Thoracic aorta (tissue), 2 donors: ENCODE measurements at regions not wholly inside any gene's neighbourhood (a gene's known extent, or its start where the extent isn't known, plus 50 kb on each side); places are given as distances from the start of the nearest gene placed in this dataset.

Source experiments
- ATAC-seq: fragments of 150-250 bp; one replicate; pipeline ENCODE4 v1.8.0; 2017; ENCODE audit warnings: low read depth; ENCODE audit not compliant: insufficient number of reproducible peaks, low FRiP score
- DNase-seq: peaks from one replicate; pipeline ENCODE4 v3.0.0-alpha.2; 2020; ENCODE audit warnings: low spot score
- H3K27ac ChIP-seq, 2 donors: fragments of 200-600 bp; sonication (generic); 1 replicate in 1 of 2; 2 replicates in 1 of 2; pipeline ENCODE4 v1.5.1; 2016; ENCODE audit warnings: mild to moderate bottlenecking in 2 of 2, moderate library complexity in 2 of 2
- H3K27me3 ChIP-seq: fragments of 200-600 bp; sonication (generic); replicated peaks from 2 replicates; pipeline ENCODE4 v1.6.0; 2016; ENCODE audit warnings: mild to moderate bottlenecking; ENCODE audit not compliant: insufficient read depth
- H3K36me3 ChIP-seq: fragments of 200-600 bp; sonication (generic); one replicate; pipeline ENCODE4 v1.5.1; 2016
- H3K4me1 ChIP-seq, 2 donors: fragments of 200-600 bp; sonication (generic); 1 replicate in 1 of 2; 2 replicates in 1 of 2; pipeline versions ENCODE4 v1.5.1 to v1.6.0; 2016; ENCODE audit warnings: low read depth in 2 of 2, mild to moderate bottlenecking in 1 of 2; ENCODE audit not compliant: control insufficient read depth in 1 of 2
- H3K4me3 ChIP-seq: fragments of 200-600 bp; sonication (generic); 2 replicates; pipeline ENCODE4 v1.5.1; 2016; ENCODE audit warnings: mild to moderate bottlenecking
- H3K9me3 ChIP-seq: fragments of 200-600 bp; sonication (generic); 2 replicates; pipeline ENCODE4 v1.5.1; 2016
- TF ChIP-seq, protein P1 (sequence below): fragments of 200-600 bp; sonication (generic); IDR thresholded peaks from one replicate; pipeline ENCODE4 v1.5.1; 2019; ENCODE audit warnings: antibody characterized with exemption

DNA sequence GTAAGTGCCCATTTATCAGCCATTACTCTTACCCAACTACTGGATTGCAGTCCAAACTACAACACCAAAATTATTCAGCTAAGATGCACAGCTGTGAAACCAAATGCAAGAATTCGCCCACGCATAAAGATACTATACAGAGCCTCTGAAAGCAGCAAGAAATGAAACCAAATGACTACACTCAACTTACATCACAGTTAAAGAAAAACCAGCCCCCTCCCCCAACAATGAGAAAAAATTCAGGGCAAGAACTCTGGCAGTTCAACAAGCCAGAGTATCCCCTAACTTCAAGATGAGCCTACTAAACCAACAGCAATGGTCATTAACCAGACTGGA, 209.1 kb upstream of the VWC2 start:
- no peaks in the 10 kb centered on the region for H3K9me3 ChIP-seq
- TF ChIP-seq, protein P1, sequence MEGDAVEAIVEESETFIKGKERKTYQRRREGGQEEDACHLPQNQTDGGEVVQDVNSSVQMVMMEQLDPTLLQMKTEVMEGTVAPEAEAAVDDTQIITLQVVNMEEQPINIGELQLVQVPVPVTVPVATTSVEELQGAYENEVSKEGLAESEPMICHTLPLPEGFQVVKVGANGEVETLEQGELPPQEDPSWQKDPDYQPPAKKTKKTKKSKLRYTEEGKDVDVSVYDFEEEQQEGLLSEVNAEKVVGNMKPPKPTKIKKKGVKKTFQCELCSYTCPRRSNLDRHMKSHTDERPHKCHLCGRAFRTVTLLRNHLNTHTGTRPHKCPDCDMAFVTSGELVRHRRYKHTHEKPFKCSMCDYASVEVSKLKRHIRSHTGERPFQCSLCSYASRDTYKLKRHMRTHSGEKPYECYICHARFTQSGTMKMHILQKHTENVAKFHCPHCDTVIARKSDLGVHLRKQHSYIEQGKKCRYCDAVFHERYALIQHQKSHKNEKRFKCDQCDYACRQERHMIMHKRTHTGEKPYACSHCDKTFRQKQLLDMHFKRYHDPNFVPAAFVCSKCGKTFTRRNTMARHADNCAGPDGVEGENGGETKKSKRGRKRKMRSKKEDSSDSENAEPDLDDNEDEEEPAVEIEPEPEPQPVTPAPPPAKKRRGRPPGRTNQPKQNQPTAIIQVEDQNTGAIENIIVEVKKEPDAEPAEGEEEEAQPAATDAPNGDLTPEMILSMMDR: no peak
- DNase-seq (no peak), ATAC-seq (no peak)
- H3K27me3 ChIP-seq: no peaks in the 10 kb centered on the region
- H3K27ac ChIP-seq: no peak overlapping the region
- H3K4me1 ChIP-seq: no peaks in the 10 kb centered on the region
- H3K36me3 ChIP-seq: no peaks in the 10 kb centered on the region
- H3K4me3 ChIP-seq: no peak overlapping the region

DNA sequence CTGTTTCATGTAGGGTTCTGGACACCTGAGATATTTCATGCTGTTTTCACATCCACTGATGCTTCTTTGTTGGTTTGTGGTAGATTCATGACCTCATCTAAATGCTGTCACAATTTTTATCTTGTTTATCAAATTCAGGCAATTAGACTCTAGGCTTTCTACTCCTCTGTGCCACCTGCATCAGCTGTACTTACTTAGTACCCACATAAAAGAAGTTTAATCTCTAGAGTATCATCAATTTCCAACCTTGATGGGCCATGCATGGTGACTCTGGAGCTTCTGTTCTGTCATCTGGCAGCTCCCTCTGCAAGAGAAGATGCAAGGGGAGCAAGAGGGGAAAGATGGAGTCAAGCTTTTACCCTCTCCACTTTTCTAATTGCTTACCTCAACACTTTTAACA, 195.9 kb upstream of the VWC2 start:
- DNase-seq (no peak), ATAC-seq (no peak)
- Histone ChIP-seq H3K36me3 (no peaks in the 10 kb centered on the region), H3K4me1 (no peaks in the 10 kb centered on the region), H3K27ac (no peak overlapping the region), H3K9me3 (no peaks in the 10 kb centered on the region), H3K4me3 (no peak overlapping the region), H3K27me3 (no peaks in the 10 kb centered on the region)
- TF ChIP-seq, protein P1: no peak

DNA sequence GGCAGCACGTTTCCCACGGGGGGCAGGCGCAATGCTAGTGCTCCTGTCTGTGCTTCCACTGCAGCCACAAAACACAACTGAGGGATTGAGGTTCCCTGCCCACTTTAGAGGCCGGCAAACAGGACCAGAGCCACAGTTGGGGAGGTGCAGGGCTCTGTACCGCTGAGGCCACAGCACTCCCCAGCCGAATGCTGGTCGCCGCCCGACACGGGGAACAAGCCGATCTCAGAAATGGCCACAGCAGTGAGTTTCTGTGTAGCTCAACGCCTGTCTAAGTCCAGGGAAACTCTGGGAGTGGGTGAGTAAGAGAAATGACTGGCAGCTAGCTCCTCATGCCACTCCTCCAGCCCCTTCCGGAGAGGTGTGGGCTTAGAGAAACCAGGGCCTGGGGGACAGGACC, 194.0 kb upstream of the VWC2 start:
- Histone ChIP-seq H3K27ac (no peak overlapping the region), H3K36me3 (no peaks in the 10 kb centered on the region), H3K4me1 (no peaks in the 10 kb centered on the region), H3K27me3 (no peaks in the 10 kb centered on the region), H3K4me3 (no peak overlapping the region), H3K9me3 (no peaks in the 10 kb centered on the region)
- ATAC-seq (no peak), DNase-seq (no peak)
- TF ChIP-seq, protein P1: no peak

DNA sequence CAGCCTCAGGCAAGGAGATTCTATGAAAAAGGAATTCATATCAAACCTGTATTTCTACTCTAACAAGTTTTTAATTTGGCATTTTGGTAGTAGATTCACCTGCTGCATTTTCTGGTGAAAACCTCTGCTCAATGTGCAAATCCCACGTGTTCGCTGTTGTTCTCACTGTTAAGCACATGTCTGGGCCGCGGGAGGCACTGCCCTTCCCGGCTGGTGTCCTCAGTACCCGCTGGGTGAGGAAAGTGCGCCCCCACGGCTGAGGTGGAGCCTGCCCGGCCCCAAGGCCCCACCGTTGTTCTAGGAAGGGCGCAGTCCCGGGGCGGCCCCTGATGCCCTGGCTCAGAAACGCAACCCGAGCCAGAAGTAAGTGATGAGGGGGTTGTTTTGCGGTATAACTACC, 193.4 kb upstream of the VWC2 start:
- ATAC-seq: no peak
- H3K4me3 ChIP-seq: no peak overlapping the region
- H3K27ac ChIP-seq: no peak overlapping the region
- no peaks in the 10 kb centered on the region for H3K36me3 ChIP-seq
- TF ChIP-seq, protein P1: no peak
- no peaks in the 10 kb centered on the region for H3K4me1 ChIP-seq
- DNase-seq: no peak
- no peaks in the 10 kb centered on the region for H3K9me3 ChIP-seq
- no peaks in the 10 kb centered on the region for H3K27me3 ChIP-seq

DNA sequence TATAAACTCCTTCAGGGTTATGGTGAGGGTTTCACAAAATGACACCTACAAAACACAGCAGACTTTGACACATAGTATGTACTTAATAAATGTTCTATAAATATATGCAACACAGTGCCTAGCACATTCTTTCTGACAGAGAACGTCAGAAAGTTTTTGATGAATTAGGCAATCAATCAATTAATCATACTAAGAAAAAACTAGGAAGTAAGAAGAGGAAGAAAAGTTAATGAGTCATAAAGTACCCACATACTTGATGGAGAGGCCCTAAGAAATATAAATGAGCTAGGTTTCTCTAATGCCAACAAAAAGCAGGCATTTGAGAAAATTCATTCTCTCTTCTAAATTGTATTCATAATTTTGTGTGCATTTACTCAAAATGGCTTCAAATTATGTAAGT, 192.7 kb upstream of the VWC2 start:
- Histone ChIP-seq H3K9me3 (no peaks in the 10 kb centered on the region), H3K36me3 (no peaks in the 10 kb centered on the region), H3K27me3 (no peaks in the 10 kb centered on the region), H3K27ac (no peak overlapping the region), H3K4me1 (no peaks in the 10 kb centered on the region), H3K4me3 (no peak overlapping the region)
- no peak for ATAC-seq
- TF ChIP-seq, protein P1: no peak
- no peak for DNase-seq
